SK-N-DZ (cell line): ENCODE measurements at regions not wholly inside any gene's neighbourhood (a gene's known extent, or its start where the extent isn't known, plus 50 kb on each side); places are given as distances from the start of the nearest gene placed in this dataset.
"Not testable (repeated sequence)": the region's sequence is repeated elsewhere in the genome, so short reads cannot be mapped to it uniquely, and the experiment has no call there.

ENCODE experiments used
- DNase-seq: peaks from one replicate; pipeline ENCODE4 v3.0.0-alpha.2; 2015; ENCODE audit warnings: low spot score

DNA sequence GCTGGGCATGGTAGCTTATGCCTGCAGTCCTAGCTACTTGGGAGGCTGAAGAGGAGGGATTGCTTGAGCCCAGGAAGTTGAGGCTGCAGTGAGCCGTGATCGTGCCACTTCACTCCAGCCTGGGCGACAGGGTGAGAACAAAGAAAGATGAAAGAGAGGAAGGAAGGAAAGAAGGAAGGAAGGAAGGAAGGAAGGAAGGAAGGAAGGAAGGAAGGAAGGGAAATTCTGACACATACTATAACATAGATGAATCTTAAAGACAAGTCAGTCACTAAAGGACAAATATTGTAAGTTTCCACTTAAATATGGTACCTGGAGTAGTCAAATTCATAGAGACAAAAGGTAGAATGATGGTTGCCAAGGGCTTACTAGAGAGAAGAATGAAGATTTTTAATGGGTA is 108.0 kb upstream of the CACHD1 start:
- DNase-seq = no peak

DNA sequence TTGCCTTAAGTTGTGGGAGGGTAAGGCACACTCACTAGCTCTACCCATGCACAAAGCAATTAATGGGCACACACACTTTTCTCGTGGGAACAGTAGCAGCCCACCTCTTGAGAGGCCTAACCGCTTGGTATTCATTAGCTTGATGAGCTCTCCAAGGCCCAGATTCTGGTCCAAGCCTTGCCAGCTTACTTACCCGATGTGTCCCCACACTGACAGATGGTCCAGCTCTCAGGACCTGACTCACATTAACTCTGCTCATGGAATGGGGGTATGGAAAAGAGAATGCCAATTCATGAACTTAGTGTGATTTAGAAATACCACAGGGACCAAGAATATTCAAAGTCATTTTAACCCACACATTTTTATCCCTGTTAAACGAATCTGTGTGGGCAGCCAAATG is 106.8 kb upstream of the CACHD1 start:
- no peak for DNase-seq

DNA sequence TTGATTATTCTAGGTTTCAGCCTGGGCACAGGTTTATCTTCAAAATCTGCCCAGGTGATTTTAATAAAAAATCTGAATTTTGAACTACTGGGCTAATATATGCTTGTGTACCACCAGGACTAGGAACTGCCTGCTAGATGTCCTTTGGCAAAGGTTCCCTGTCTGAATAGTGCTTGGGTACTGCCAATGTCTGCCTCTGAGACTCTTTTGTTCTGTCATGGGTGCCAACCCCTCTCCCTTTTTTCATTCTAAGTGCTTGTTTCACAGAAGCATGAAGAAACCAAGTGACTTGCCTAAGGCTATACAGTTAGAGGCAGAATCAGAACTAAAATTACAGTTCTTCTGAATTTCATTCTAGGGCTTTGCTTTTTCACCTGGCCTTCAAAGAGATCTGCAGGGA is 106.3 kb upstream of the CACHD1 start:
- no peak for DNase-seq

DNA sequence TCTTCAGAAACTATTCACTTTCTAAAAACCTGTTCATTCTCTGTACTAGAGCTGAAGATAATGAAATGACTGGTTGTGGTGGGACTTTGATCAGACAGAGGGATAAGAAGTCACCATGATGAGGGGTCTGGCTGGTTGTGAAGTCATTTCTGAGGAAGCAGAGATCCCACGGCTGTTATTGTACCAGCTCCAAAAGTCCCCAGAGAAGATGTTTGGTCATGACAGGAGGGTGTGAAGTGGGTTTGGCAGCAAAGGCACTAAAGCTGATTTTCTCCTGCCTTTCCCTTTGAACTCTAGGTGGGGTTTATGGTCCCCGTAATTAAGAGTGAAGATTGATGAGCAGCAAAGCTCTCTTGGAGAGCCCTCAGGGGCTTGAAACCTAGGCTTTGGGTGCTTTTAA is 103.1 kb upstream of the CACHD1 start:
- no peak for DNase-seq

DNA sequence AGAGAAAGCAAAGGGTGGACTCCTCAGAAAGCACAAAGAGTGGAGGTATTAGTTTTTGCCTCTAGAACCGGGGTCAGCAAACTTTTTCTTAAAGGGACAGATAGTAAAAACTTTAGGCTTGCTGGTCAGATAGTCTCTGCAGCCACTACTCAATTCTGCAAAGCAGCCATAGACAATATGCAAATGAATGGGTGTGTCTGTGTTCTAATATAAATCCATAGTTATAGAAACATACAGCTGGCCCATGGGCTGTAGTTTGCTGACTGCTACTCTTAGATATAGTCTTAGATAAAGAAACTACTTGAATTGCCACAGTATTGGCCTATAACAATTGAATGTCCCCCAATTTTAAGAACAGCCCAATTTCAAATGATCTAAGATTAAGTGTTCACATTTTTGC is 101.6 kb upstream of the CACHD1 start:
- DNase-seq = no peak

DNA sequence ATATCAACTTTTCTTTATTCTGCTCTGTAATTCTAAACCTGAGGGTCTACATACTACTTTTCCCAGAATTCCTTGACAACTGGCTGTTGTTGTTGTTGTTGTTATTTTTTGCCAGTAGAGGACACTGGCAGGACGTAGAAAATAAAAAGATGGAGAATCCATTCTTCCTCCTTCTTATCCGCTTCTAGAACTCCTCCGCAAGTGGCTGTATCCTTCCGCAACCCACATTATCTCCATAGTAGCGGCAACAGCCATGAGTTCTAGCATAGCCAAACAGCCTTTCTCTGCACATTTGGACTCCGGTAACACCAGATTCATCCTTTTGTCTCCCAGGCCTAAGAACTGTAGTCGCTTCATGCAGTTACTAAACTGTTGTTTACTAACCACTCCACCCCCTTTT is 91.1 kb upstream of the CACHD1 start:
- no peak for DNase-seq

DNA sequence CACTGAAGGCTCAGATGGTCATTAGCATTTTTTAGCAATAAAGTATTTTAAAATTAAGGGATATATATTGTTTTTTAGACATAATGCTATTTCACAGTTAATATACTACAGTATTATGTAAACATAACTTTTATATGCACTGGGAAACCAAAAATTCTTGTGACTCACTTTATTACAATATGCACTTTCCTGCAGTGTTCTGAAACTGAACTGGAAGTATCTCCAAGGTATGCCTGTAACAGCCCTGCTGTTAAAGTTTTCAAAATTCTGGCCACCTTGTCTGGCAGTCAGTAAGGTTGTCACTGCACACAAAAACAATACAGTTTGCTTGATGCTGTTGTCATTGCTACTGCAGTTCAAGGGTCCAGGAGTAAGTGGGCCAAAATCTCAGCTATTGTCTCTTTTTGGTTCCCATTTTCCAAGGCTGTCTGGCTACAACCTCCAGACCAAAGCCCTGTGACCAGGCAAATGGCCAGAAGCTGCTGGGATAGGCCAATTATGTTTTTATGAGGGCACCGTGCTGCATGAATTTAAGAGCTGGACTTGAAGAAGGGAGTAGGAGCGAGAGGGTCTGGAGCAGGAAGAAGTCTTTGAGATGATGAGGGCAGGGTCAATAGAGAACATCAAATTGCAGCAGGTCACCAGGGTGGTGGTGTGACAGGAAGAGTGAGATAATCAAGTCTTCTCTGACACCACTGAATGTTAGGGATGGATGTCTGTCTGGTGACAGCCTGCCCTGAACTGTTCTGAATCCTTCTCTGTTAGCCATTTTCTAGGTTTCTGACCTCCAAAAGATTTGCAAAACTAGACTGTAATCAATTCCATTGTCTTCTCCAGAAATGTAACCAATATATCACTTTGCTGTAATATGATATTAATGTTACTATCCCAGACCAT is 82.3 kb upstream of the CACHD1 start:
- DNase-seq = no peak

DNA sequence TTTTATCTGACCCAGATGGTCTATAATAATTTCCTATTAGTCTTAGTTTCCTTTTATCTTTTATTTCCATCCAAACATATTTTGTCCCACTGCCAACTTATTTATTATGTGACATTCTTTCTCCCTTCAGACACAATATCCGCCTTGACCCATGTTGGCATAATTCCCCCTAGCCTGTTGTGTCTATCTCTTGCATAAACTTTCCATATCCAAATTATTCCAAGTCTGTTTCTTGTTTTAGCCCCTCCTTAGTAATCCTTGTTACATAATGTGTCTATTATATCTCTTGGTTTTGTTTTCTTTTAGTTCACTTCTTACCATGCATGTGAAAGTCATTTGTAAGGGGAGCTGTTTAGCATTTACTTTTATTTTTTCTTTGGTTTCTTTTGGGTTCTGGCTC is 81.6 kb upstream of the CACHD1 start:
- no peak for DNase-seq

DNA sequence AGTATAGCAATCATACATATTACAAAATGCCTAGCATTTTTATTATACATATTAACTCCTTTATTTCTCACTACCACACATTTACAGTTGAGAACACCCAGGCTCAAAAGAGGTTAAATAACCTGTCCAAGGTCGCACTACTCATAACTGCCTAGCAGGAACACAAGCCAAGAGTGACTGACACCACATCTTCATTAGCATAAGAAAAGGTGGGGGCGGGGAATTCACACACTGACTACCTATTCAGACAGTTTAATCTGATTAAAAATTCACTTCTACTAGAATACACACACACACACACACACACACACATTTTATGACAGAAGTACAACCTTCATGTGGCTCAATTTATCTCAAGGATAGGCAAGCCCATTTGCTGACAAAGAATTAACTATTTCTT is 77.8 kb upstream of the CACHD1 start:
- DNase-seq = no peak

DNA sequence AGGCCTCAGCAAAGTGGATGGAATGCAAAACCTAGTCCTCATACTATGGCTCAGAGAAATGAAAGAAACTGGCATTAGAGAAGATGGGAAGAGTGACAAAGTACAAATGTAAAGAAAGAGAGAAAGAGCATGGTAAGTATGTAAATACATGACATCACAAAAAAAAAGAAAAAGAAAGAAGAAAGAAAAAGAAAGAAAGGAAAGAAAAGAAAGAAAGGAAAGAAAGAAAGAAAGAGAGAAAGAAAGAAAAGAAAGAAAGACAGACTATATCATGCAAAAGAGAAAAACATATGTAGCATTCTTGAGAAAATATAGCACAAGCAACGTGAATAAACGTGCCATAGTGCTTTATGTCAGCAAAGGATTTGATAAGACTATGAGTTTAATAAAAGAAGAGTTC is 76.1 kb upstream of the CACHD1 start:
- no peak for DNase-seq

DNA sequence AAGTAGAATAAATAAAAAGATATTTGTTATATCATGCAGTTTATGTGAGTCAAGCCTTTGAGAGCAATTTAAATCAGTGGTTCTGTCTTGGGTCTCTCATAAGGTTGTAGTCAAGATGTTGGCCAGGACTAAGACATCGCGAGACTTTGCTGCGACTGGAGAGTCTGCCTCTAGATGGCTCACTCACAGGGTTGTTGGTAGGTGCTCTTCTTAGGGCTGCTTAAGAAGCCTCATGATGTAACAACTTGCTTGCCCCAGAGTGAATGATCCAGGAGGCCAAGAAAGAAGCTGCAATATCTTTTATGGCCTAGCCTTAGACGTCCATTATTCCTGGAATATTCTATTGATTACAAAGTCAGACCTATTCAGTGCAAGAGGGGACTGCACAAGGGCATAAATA is 73.1 kb upstream of the CACHD1 start:
- no peak for DNase-seq

DNA sequence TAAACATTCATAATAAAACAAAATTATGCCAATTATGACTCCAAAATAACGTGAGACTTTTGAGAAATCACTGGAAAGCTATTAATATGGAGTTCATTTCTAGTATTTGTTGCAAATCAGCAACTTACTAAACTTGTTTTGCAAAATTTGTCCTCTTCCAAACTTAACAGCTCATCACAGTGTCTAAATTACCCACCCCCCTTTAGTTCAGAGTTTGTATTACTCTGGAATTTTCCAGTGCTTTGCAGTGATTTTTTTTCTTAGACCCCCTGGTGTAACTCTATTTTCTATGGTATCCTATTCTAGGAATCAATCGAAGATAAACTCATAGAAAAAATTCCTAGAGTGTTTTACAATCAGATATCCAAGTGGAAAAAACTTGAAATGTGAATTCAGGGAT is 72.4 kb upstream of the CACHD1 start:
- no peak for DNase-seq

DNA sequence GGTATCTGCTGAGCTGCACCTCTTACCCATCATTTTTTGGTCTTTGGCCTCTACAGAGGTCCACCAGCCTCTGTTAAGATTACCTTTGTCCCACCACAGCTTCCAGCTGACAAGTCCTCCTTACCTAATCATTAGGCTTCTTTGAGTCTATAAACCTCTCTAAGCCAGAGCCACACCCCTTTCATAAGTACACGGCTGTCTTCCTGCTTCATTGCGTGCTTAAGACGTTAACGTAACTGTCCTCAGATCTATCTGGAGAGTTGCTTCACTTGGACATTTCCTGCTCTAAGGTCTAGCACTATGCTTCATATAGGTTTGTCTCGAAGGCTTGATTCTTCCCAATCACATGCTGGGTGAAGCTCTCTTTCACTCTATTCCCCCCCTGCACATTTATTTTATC is 71.0 kb upstream of the CACHD1 start:
- DNase-seq = no peak

DNA sequence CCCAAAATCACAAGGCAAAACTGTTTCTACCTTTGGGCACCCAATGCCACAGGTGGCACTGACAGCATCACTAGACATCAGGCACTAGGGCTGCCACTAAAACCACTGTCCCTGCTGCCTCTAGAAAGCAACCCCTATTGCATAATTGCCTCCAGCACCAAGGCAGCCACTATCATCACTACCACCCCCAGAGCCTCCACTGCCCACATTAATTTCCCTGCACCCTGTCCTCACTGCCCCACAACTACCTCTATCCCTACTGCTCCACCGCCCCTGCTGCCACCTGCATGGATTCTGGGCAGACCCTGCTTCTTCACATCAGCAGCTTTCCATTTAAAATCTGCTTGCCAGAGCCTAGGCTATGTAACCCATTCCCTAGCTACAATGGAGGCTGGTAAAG is 68.6 kb upstream of the CACHD1 start:
- no peak for DNase-seq

DNA sequence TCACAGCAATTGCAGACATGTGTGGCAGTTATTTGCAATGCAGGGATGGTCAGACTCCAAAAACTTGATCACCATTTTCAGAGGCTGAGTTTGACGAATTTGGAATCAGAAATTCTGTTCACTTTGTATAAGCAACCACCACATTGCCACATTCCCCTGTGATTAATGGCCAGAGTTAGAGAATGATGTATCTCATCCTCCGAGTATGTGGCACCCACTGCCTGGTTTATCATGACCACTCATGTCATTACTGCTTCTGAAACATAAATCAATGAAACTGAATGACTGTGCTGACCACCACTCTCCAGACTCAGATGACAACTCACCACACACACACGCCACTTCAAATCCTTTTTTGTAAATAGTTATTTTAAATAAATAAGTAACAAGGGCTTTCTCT is 66.6 kb upstream of the CACHD1 start:
- DNase-seq = no peak

DNA sequence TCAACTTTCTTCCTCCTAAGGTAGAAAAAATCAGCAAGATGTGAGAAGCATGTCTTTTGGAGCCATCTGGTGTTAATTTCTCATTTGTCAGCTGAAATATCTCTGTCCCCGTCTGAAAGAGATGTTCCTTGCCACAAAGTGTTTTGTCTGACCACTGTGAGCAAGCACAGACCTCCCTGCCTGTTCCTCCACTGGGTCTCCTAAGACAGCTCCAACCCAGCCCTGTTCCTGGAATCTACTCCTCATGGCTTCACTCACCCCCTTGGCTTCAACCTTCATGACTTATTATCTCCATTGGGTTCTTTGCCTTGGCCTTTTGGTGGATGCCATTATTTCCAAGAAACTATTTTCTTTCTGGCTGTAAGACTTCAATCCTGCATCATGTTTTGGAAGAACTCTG is 65.7 kb upstream of the CACHD1 start:
- DNase-seq = peak; percentile 40

DNA sequence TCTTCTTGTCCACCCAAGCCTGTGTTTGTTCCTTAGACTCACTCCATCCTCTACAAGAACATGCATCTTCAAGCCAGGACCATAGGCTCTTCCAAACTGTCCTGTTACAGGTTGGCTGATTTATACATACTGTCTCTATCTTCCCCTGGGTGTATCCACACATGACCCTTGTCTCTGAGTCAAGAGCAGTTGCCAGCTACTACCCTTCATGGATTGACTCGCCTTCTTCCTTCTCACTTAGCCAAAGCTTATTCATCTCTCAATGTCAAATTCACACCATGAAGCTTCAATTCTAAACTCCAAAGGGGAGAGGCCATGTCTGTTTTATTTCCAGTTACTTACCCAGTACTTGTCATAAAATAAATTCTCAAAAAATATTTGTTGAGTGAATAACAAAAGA is 64.1 kb upstream of the CACHD1 start:
- DNase-seq = no peak

DNA sequence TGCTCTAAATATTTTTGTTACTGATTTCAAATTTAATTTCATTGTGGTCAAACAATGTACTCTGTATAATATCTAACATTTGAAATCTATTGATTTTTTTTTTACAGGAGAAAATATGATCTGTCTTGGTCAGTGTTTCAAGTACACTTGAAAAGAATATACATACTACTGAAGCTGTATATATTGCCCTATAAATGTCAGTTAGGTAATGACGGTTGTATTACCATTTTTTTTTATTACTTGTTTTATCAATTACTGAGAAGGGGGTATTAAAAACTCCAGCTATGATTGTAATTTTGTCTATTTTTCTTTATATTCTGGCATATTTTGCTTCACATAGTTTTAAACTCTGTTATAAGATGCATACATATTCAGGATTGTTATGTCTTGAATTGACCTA is 59.7 kb upstream of the CACHD1 start:
- no peak for DNase-seq

DNA sequence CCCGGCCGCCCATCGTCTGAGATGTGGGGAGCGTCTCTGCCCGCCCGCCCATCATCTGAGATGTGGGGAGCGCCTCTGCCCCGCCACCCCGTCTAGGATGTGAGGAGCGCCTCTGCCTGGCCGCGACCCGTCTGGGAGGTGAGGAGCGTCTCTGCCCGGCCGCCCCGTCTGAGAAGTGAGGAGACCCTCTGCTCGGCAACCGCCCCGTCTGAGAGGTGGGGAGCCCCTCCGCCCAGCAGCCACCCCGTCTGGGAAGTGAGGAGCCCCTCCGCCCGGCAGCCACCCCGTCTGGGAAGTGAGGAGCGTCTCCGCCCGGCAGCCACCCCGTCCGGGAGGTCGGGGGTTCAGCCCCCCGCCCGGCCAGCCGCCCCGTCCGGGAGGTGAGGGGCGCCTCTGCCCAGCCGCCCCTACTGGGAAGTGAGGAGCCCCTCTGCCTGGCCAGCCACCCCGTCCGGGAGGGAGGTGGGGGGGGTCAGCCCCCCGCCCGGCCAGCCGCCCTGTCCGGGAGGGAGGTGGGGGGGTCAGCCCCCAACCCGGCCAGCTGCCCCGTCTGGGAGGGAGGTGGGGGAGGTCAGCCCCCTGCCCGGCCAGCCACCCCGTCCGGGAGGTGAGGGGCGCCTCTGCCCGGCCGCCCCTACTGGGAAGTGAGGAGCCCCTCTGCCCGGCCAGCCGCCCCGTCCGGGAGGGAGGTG is 54.9 kb upstream of the CACHD1 start:
- not testable (repeated sequence) for DNase-seq

DNA sequence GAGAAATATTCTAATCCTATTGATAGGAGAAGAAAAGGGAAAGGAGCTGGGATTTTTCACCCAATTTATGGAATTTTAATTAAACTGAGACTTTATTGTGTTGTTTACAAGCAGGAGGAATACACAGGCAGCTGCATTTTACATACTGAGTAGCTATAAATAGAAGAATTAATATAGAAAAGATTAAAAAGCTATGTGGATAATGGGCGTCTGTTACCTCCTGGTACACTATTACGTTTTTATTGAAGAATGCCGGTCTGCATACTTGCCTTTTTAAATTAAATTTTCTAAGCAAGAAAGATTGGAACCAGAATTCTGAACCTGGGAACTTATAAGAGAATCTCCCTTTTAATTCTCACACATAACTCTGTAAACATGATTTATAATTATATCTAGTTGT is 52.1 kb upstream of the CACHD1 start:
- no peak for DNase-seq
